GM23338 (cell line): ENCODE measurements at regions not wholly inside any gene's neighbourhood (a gene's known extent, or its start where the extent isn't known, plus 50 kb on each side); places are given as distances from the start of the nearest gene placed in this dataset.

Source experiments
- CTCF ChIP-seq, 2 experiments: fragments of 200-600 bp in 1 of 2; sonication (generic) in 1 of 2; conservative IDR thresholded peaks; 2 replicates each; pipeline versions ENCODE4 v1.5.1 to v1.6.1; 2016 to 2017; ENCODE audit warnings: antibody characterized with exemption in 2 of 2, low read depth in 2 of 2, mild to moderate bottlenecking in 2 of 2, moderate library complexity in 1 of 2
- EZH2 ChIP-seq: fragments of 200-600 bp; sonication (generic); IDR thresholded peaks from one replicate; pipeline ENCODE4 v1.8.0; 2017; ENCODE audit warnings: antibody characterized with exemption, mild to moderate bottlenecking, low read depth; ENCODE audit not compliant: unreplicated experiment
- EZH2phosphoT487 ChIP-seq: fragments of 200-600 bp; sonication (generic); IDR thresholded peaks from one replicate; pipeline ENCODE4 v1.8.1; 2018; ENCODE audit warnings: antibody characterized with exemption; ENCODE audit not compliant: unreplicated experiment
- NANOG ChIP-seq: IDR thresholded peaks from 2 replicates; pipeline ENCODE4 v1.6.1; 2016; ENCODE audit warnings: antibody characterized with exemption, borderline replicate concordance
- POLR2AphosphoS5 ChIP-seq: IDR thresholded peaks from 2 replicates; pipeline ENCODE4 v1.6.1; 2016; ENCODE audit warnings: antibody characterized with exemption, low read depth
- REST ChIP-seq: IDR thresholded peaks from one replicate; pipeline ENCODE4 v1.6.1; 2018; ENCODE audit warnings: antibody characterized with exemption; ENCODE audit not compliant: unreplicated experiment

- no peak for TF ChIP-seq POLR2AphosphoS5
- no peak for TF ChIP-seq CTCF (conservative IDR thresholded peaks at IDR 0.05; ENCODE audit: low read depth in 2 of 2)
- no peak for TF ChIP-seq EZH2
- no peak for TF ChIP-seq EZH2phosphoT487
- no peak for TF ChIP-seq NANOG
- TF ChIP-seq REST = no peak
Observed at GRCh38 chr1:68958958-68959357, 462.1 kb upstream of the DEPDC1 start.
